Activated T-cell treated with anti-CD3 and anti-CD28 coated beads for 4 hours (primary cell): ENCODE measurements at regions not wholly inside any gene's neighbourhood (a gene's known extent, or its start where the extent isn't known, plus 50 kb on each side); places are given as distances from the start of the nearest gene placed in this dataset.

Experiments used
- DNase-seq: peaks from one replicate; pipeline ENCODE4 v3.0.0-alpha.2; 2020

GRCh38 chr5:54705994-54706653 is 188.6 kb downstream of the SNX18 start:
- DNase-seq: no peak

- no peak for DNase-seq
These were observed 187.3 kb downstream of the SNX18 start for GRCh38 chr5:54704825-54705224.

DNA sequence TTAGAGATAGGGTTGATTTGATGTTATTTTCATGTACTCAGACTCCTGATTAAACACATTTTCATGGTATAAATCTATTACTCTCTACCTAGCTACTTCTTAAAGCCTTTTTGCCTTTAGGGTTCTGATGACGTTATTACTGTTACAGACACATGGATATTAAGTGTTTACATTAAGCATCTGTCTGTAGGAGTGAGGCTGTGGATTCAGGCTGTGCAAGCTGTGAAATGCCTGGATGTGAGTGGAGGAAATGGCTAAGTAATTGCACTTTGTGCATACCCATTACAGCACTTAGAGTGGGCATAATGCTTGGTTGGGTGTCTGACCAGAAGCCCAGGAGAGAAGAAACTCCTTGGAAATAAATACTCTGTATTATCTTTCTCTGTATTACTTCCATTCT is 186.8 kb downstream of the SNX18 start:
- DNase-seq: no peak

DNA sequence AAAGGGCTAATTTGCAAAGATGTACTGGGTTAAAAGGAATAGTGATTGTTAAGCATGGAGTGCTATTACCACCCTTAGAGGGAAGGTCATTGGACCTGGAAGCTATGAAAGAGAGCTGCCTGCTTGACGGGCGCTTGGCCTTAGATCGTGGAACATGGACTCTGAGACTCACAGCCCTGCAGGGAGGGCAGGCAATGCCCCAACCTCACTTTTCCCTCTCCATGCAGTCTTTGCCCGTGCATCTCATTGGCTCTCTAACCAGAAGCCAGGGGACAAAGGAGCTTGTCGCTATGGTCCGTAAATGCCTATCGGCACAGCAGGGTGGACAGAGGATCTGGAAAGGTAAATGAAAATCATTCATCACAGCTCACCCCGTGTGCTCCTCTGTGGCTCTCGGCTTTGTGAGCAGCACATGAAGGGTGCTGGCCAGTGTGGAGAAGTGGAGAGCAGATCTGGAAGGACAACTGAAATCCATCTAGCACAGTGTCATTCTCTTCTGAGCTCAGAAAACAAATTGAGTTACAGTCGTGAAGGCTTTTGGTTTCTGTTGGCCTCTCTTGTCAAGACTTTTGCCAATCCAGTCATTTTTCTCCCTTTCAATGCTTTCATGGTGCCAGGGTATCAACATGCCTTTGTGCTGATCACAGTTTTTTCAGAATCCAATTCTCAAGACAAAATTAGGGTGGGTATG is 186.2 kb downstream of the SNX18 start:
- DNase-seq: no peak

GRCh38 chr5:54703133-54703532 is 185.6 kb downstream of the SNX18 start:
- DNase-seq: no peak

GRCh38 chr5:54702470-54702869 is 184.9 kb downstream of the SNX18 start:
- no peak for DNase-seq

DNA sequence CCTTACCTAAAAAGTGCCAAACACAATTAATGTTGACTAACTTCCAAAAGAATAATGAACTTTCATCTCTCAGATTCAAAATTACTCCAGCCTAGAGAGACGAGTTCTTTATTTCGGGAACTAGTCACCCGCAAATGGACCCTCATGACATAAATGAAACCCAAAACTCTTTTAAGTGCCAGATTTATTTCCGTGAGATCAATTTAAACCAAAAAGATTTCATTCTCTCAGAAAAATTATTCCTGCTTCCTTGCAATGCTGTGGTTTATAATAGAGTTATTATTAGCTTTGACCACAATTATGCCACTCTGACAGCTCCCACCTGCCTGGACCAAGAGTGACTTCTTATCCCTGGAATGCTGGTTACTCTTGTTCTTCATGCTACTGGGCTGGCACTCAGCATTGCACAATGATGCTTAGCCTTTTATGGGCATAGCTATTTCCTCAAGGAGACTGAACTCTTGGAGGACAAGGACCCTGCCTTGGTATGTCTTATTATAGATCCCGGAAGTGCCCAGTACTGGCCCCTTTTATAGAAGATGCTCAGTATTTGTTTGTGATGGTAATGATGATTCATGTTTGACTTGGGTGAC is 183.5 kb downstream of the SNX18 start:
- DNase-seq: no peak

GRCh38 chr5:54696931-54697330 is 179.4 kb downstream of the SNX18 start:
- no peak for DNase-seq

- DNase-seq: no peak
These were observed 178.8 kb downstream of the SNX18 start for GRCh38 chr5:54696346-54696745.

GRCh38 chr5:54695198-54695966 is 177.8 kb downstream of the SNX18 start:
- no peak for DNase-seq

DNA sequence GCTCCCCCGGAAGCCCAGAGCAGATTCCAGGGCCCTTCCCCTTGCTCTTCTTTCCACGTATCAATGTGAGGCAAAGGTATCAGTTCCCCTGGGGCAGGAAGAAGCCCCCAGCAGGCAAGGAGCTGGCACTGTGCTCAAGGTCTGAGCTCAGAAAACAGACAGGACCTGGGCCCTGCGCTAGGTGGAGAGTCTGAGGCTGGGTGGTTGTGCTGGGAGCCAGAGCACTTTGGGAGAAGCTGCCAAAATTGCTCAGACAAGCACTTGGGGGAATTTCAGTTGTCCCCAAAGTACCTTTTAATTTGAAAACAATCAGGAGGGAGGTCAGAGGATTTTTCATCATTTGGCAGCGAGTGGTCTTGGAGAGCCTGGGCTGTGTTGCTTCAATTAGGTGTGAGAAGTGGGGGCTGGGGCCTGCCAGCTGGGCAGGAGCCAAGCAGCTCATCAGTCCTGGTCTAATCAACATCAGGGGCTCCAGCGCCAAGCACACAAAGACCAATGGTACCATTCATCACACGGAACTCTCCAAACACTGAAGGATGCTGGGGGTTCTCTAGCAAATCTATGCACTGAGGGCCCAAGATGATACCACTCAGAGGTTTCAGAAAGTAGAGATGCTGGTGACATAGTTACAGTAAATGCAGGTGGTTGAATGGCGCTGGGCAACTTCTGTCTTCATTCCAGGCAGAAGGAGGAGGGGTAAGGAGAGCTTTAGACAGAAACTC is 176.5 kb downstream of the SNX18 start:
- DNase-seq: no peak

DNA sequence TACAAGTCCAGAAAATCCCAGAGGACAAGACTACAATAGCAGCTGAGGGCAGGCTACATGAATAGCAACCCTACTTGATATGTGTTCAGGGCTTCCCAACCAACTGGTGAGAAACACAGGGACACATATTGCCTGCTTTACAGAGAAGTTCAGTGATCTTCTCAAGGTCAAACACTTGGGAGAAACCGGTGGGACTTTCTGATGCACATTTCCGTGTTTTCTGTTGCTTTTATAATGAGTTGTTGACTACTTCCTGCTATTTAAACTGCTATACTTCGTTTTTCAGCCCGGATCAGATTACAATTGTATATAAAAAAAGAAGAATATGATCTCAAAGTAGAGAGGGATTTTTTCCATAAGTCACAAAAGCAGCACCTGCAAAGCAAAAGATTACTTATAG is 175.1 kb downstream of the SNX18 start:
- DNase-seq: no peak

DNA sequence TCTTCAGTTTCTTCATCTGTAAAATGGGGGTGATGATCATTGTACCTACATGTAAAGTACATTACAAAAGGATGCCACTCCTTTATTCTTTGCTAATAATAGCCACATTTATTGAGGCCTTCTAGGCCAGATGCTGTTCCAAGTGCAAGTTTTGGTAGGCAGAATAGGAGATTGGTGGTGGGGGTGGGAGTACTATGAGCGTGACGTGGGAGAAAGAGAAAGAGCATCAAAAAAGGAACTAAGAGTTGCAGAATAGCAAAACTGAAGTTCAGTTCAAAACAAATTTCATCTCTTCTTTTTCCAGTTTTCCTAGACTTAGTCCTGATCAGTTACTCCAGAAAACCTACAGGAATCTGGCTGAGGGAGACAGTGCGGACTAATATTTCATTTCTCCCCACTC is 174.1 kb downstream of the SNX18 start:
- no peak for DNase-seq

DNA sequence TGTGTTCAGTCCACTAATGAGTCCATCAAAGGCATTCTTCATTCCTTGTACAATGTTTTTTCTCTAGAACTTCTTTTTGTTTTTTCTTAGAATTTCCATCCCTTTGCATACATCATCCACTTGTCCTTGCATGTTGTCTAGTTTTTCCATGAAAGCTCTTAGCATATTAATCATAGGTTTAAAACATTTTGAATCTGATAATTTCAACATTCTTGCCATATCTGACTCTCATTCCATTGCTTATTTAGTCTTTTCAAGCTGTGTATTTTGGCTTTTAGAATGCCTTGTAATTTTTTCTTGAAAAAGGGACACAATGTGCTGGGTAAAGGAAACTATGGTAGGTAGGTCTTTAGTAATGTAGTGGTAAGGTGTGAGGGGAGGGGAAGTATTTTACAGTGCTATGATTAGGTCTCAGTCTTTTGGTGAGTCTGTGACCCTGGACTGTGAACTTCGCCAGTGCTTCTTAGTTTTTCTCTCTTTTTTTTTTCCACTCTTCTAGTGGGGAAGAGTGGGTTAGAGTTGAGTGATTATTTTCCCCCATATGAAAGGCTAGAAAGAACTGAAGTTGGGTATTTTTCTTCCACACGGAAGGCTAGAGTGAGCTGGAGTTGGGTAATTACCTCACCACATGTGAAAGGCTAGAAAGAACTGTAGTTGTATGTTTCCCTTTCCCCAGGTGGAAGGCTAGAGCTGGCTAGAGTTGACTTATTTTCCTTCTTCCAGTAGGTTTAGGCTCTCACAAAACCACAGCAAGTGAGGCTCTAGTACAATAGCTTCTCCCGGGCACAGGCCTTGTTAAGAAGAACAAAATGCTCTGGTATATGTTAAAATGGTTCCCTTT is 172.1 kb downstream of the SNX18 start:
- DNase-seq: no peak

DNA sequence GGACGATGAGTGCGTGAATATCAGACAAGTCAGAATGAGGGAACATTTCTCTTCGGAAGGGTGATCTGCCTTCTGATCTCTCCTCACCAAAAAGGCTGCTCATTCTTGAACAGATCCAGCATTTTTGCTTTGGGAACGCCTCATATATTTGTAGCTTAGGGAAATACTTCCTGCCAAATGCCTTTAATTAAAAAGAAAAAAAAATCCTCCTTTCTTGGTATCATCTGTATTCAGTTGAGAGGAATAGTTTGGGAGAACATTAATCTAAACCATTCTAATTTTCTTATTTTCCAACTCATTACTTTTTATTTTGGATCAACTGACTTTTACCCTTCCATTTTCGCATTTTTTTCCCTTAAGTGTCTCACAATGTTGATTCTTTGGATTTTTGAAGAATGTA is 163.4 kb downstream of the SNX18 start:
- DNase-seq: no peak

- no peak for DNase-seq
These were observed 162.1 kb downstream of the SNX18 start for GRCh38 chr5:54679686-54680085.

DNA sequence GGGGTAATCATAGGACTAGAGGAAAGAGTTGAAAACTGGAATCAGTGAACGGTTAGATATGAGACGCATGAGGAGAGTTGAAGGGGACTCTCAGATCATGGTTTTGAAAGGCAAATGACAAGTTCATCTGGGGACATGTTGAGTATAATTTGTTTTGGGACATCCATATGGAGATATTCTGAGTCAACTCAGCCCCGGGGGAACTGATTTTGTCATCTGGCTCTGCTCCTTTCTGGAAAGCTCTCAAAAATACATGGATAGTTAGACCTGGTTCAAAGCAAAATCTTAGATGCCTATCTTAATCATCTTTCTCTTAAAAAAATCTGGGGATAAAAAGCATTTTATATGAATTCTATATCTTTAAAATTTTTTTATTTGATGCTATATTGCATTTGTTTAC is 161.2 kb downstream of the SNX18 start:
- DNase-seq: no peak

GRCh38 chr5:54676481-54677340 is 159.2 kb downstream of the SNX18 start:
- DNase-seq: no peak

- no peak for DNase-seq
These were observed 156.1 kb downstream of the SNX18 start for GRCh38 chr5:54673523-54674225.

DNA sequence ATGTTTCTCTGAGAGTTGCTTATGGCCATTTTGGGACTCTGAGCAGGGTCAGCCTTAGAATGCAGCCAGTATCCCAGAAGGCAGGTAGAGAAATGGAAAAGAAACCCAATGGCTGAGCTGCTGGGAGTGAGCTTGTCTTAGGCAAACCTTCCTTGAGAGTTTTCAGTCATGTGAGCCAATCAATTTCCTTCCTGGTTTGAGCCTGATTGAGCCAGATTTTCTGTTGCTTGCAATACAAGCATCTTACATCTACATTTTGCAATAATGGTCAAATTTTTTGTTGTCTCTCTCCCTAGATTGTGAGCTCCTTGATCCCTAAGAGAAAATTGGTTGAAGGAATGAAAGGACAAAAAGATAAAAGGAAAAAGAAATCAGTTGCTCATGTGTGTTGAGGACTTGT is 155.3 kb downstream of the SNX18 start:
- DNase-seq: no peak
